ENCODE measurements at regions not wholly inside any gene's neighbourhood (a gene's known extent, or its start where the extent isn't known, plus 50 kb on each side); places are given as distances from the start of the nearest gene placed in this dataset.
"Not testable (repeated sequence)": the region's sequence is repeated elsewhere in the genome, so short reads cannot be mapped to it uniquely, and the experiment has no call there.

- H3K9me3 Mint-ChIP-seq; ATAC-seq (ENCODE audit: low read depth in 2 of 2); DNase-seq; H3K27me3 Mint-ChIP-seq; H3K4me3 Mint-ChIP-seq; H3K4me1 Mint-ChIP-seq; H3K36me3 Mint-ChIP-seq; H3K27ac Mint-ChIP-seq: not testable (repeated sequence)
These were observed 4481.3 kb upstream of the TPTE start for GRCh38 chr21:6040095-6040494.

GRCh38 chr21:6043430-6044275 lies 4477.7 kb upstream of the TPTE start:
- not testable (repeated sequence) for DNase-seq; H3K27ac Mint-ChIP-seq; H3K9me3 Mint-ChIP-seq; H3K4me1 Mint-ChIP-seq; ATAC-seq (ENCODE audit: low read depth in 2 of 2); H3K36me3 Mint-ChIP-seq; H3K27me3 Mint-ChIP-seq; H3K4me3 Mint-ChIP-seq

- H3K4me1 Mint-ChIP-seq; ATAC-seq (ENCODE audit: low read depth in 2 of 2); H3K4me3 Mint-ChIP-seq; H3K9me3 Mint-ChIP-seq; H3K27ac Mint-ChIP-seq; H3K27me3 Mint-ChIP-seq; DNase-seq; H3K36me3 Mint-ChIP-seq: not testable (repeated sequence)
These were observed 4476.7 kb upstream of the TPTE start for GRCh38 chr21:6044695-6045094.

- ATAC-seq (ENCODE audit: low read depth in 2 of 2); DNase-seq; H3K27ac Mint-ChIP-seq; H3K4me1 Mint-ChIP-seq; H3K36me3 Mint-ChIP-seq; H3K4me3 Mint-ChIP-seq; H3K9me3 Mint-ChIP-seq; H3K27me3 Mint-ChIP-seq: not testable (repeated sequence)
These were observed 4471.5 kb upstream of the TPTE start for GRCh38 chr21:6049930-6050329.

- not testable (repeated sequence) for ATAC-seq (ENCODE audit: low read depth in 2 of 2); H3K27ac Mint-ChIP-seq; H3K4me1 Mint-ChIP-seq
These were observed 4469.3 kb upstream of the TPTE start for GRCh38 chr21:6052109-6052508.

GRCh38 chr21:6053145-6053544 lies 4468.2 kb upstream of the TPTE start:
- ATAC-seq (ENCODE audit: low read depth in 2 of 2); H3K36me3 Mint-ChIP-seq; H3K4me1 Mint-ChIP-seq; H3K4me3 Mint-ChIP-seq; H3K9me3 Mint-ChIP-seq; H3K27ac Mint-ChIP-seq; DNase-seq; H3K27me3 Mint-ChIP-seq: not testable (repeated sequence)

More at GRCh38 chr21:6052109-6052508, 4469.3 kb upstream of the TPTE start:
- DNase-seq, H3K9me3 Mint-ChIP-seq, H3K27me3 Mint-ChIP-seq, H3K4me3 Mint-ChIP-seq, H3K36me3 Mint-ChIP-seq: not testable (repeated sequence)

- not testable (repeated sequence) for H3K27me3 Mint-ChIP-seq, H3K9me3 Mint-ChIP-seq, H3K36me3 Mint-ChIP-seq
These were observed 4462.4 kb upstream of the TPTE start for GRCh38 chr21:6058997-6059396.

GRCh38 chr21:6060054-6060681 lies 4461.2 kb upstream of the TPTE start:
- not testable (repeated sequence) for H3K36me3 Mint-ChIP-seq; H3K9me3 Mint-ChIP-seq; ATAC-seq (ENCODE audit: low read depth in 2 of 2)

More at GRCh38 chr21:6058997-6059396, 4462.4 kb upstream of the TPTE start:
- H3K27ac Mint-ChIP-seq; DNase-seq; H3K4me1 Mint-ChIP-seq; H3K4me3 Mint-ChIP-seq; ATAC-seq (ENCODE audit: low read depth in 2 of 2): not testable (repeated sequence)

GRCh38 chr21:6066320-6066985 lies 4454.9 kb upstream of the TPTE start:
- H3K27me3 Mint-ChIP-seq; DNase-seq; H3K4me3 Mint-ChIP-seq; H3K4me1 Mint-ChIP-seq; H3K9me3 Mint-ChIP-seq; H3K27ac Mint-ChIP-seq; H3K36me3 Mint-ChIP-seq; ATAC-seq (ENCODE audit: low read depth in 2 of 2): not testable (repeated sequence)

More at GRCh38 chr21:6060054-6060681, 4461.2 kb upstream of the TPTE start:
- H3K4me1 Mint-ChIP-seq, H3K4me3 Mint-ChIP-seq, H3K27ac Mint-ChIP-seq, H3K27me3 Mint-ChIP-seq, DNase-seq: not testable (repeated sequence)

- not testable (repeated sequence) for ATAC-seq (ENCODE audit: low read depth in 2 of 2); H3K36me3 Mint-ChIP-seq; DNase-seq; H3K4me3 Mint-ChIP-seq; H3K9me3 Mint-ChIP-seq; H3K4me1 Mint-ChIP-seq; H3K27me3 Mint-ChIP-seq; H3K27ac Mint-ChIP-seq
These were observed 4453.1 kb upstream of the TPTE start for GRCh38 chr21:6068098-6068831.

GRCh38 chr21:6070213-6070612 lies 4451.2 kb upstream of the TPTE start:
- not testable (repeated sequence) for H3K27me3 Mint-ChIP-seq, H3K9me3 Mint-ChIP-seq, H3K36me3 Mint-ChIP-seq

GRCh38 chr21:6072691-6073090 lies 4448.7 kb upstream of the TPTE start:
- H3K4me1 Mint-ChIP-seq; H3K27ac Mint-ChIP-seq; ATAC-seq (ENCODE audit: low read depth in 2 of 2); H3K27me3 Mint-ChIP-seq; DNase-seq; H3K36me3 Mint-ChIP-seq; H3K4me3 Mint-ChIP-seq; H3K9me3 Mint-ChIP-seq: not testable (repeated sequence)

More at GRCh38 chr21:6070213-6070612, 4451.2 kb upstream of the TPTE start:
- H3K4me3 Mint-ChIP-seq; DNase-seq; ATAC-seq (ENCODE audit: low read depth in 2 of 2); H3K4me1 Mint-ChIP-seq: not testable (repeated sequence)
- H3K27ac Mint-ChIP-seq: peak overlapping the region in 2 of 6 donors; percentile 41 to 65

GRCh38 chr21:6073993-6074705 lies 4447.2 kb upstream of the TPTE start:
- ATAC-seq (ENCODE audit: low read depth in 2 of 2); H3K27me3 Mint-ChIP-seq; H3K27ac Mint-ChIP-seq; DNase-seq; H3K4me3 Mint-ChIP-seq; H3K4me1 Mint-ChIP-seq; H3K9me3 Mint-ChIP-seq; H3K36me3 Mint-ChIP-seq: not testable (repeated sequence)

All from naive B cell (primary cell).